GM23338 (cell line): ENCODE measurements at regions not wholly inside any gene's neighbourhood (a gene's known extent, or its start where the extent isn't known, plus 50 kb on each side); places are given as distances from the start of the nearest gene placed in this dataset.

Source experiments
- ATAC-seq: fragments of 200-7000 bp; cut with Tn5 transposase; 3 replicates; pipeline ENCODE4 v1.9.1; 2020
- DNase-seq: peaks from one replicate; pipeline ENCODE4 v3.0.0-alpha.2; 2015; ENCODE audit warnings: low spot score
- H2AFZ ChIP-seq: fragments of 200-600 bp; sonication (generic); 2 replicates; pipeline ENCODE4 v1.8.0; 2016; ENCODE audit warnings: antibody characterized with exemption, mild to moderate bottlenecking, moderate library complexity
- H3F3A ChIP-seq: fragments of 200-600 bp; sonication (generic); replicated peaks from 2 replicates; pipeline ENCODE4 v1.8.0; 2017; ENCODE audit warnings: antibody characterized with exemption, mixed run types, low read depth
- H3K27ac ChIP-seq: fragments of 200-600 bp; sonication (generic); 2 replicates; pipeline ENCODE4 v1.6.1; 2016; ENCODE audit warnings: low read depth
- H3K27me3 ChIP-seq: fragments of 200-600 bp; sonication (generic); 2 replicates; pipeline ENCODE4 v1.8.0; 2016; ENCODE audit warnings: mild to moderate bottlenecking, mixed run types, moderate library complexity; ENCODE audit not compliant: insufficient read depth
- H3K36me3 ChIP-seq: fragments of 200-600 bp; sonication (generic); 2 replicates; pipeline ENCODE4 v1.8.0; 2016; ENCODE audit warnings: mild to moderate bottlenecking; ENCODE audit not compliant: insufficient read depth
- H3K4me1 ChIP-seq: fragments of 200-600 bp; sonication (generic); 2 replicates; pipeline ENCODE4 v1.8.0; 2016; ENCODE audit warnings: mild to moderate bottlenecking, moderate library complexity; ENCODE audit not compliant: insufficient read depth
- H3K4me2 ChIP-seq: fragments of 200-600 bp; sonication (generic); 2 replicates; pipeline ENCODE4 v1.7.1; 2017; ENCODE audit warnings: mixed run types
- H3K4me3 ChIP-seq: fragments of 200-600 bp; sonication (generic); 2 replicates; pipeline ENCODE4 v1.6.1; 2016; ENCODE audit warnings: mixed run types
- H3K79me2 ChIP-seq: fragments of 200-600 bp; sonication (generic); replicated peaks from 2 replicates; pipeline ENCODE4 v1.8.0; 2017; ENCODE audit warnings: mild to moderate bottlenecking; ENCODE audit not compliant: insufficient read depth
- H3K9me2 ChIP-seq: fragments of 200-600 bp; sonication (generic); 2 replicates; pipeline ENCODE4 v1.8.0; 2017; ENCODE audit not compliant: insufficient read depth
- H4K20me1 ChIP-seq: fragments of 200-600 bp; sonication (generic); replicated peaks from 2 replicates; pipeline ENCODE4 v1.8.0; 2017; ENCODE audit warnings: mild to moderate bottlenecking; ENCODE audit not compliant: insufficient read depth
- H3K27ac Mint-ChIP-seq: 2 replicates; pipeline ENCODE4 v1.8.0; 2020; ENCODE audit warnings: inconsistent platforms, mild to moderate bottlenecking, moderate library complexity, mixed read lengths
- H3K27me3 Mint-ChIP-seq: 3 replicates; pipeline ENCODE4 v1.8.0; 2022; ENCODE audit warnings: low read depth, mild to moderate bottlenecking, moderate library complexity, mixed read lengths, inconsistent platforms; ENCODE audit not compliant: insufficient read depth, poor library complexity
- H3K36me3 Mint-ChIP-seq: 3 replicates; pipeline ENCODE4 v1.8.0; 2021; ENCODE audit warnings: low read depth, mild to moderate bottlenecking, inconsistent platforms, moderate library complexity, mixed read lengths
- H3K4me1 Mint-ChIP-seq: 3 replicates; pipeline ENCODE4 v1.8.0; 2020; ENCODE audit warnings: mild to moderate bottlenecking, inconsistent platforms, mixed read lengths
- H3K4me3 Mint-ChIP-seq: 3 replicates; pipeline ENCODE4 v1.8.0; 2021; ENCODE audit warnings: moderate library complexity, mild to moderate bottlenecking, inconsistent platforms, mixed read lengths
- H3K9me3 Mint-ChIP-seq: 3 replicates; pipeline ENCODE4 v1.8.0; 2020; ENCODE audit warnings: moderate library complexity, mild to moderate bottlenecking, inconsistent platforms, mixed read lengths
- EZH2phosphoT487 ChIP-seq: fragments of 200-600 bp; sonication (generic); IDR thresholded peaks from one replicate; pipeline ENCODE4 v1.8.1; 2018; ENCODE audit warnings: antibody characterized with exemption; ENCODE audit not compliant: unreplicated experiment
- JUNB ChIP-seq: IDR thresholded peaks from one replicate; pipeline ENCODE4 v1.6.1; 2016; ENCODE audit warnings: antibody characterized with exemption; ENCODE audit not compliant: unreplicated experiment
- POLR2AphosphoS5 ChIP-seq: IDR thresholded peaks from 2 replicates; pipeline ENCODE4 v1.6.1; 2016; ENCODE audit warnings: antibody characterized with exemption, low read depth
- STAT1 ChIP-seq: IDR thresholded peaks from one replicate; pipeline ENCODE4 v1.6.1; 2016; ENCODE audit warnings: antibody characterized with exemption; ENCODE audit not compliant: unreplicated experiment
- ZNF114 ChIP-seq: fragments of 250-450 bp; sonication (Bioruptor Pico); IDR thresholded peaks from 2 replicates; pipeline ENCODE4 v1.5.0; 2020; ENCODE audit warnings: mild to moderate bottlenecking, moderate library complexity
- TF ChIP-seq, protein P1 (sequence below): fragments of 250-450 bp; sonication (Bioruptor Pico); IDR thresholded peaks from 2 replicates; pipeline ENCODE4 v1.5.0; 2020; ENCODE audit warnings: mild to moderate bottlenecking, moderate library complexity
- TF ChIP-seq, protein P2 (sequence below), 2 experiments: fragments of 200-600 bp in 1 of 2; sonication (generic) in 1 of 2; conservative IDR thresholded peaks; 2 replicates each; pipeline versions ENCODE4 v1.5.1 to v1.6.1; 2016 to 2017; ENCODE audit warnings: antibody characterized with exemption in 2 of 2, low read depth in 2 of 2, mild to moderate bottlenecking in 2 of 2, moderate library complexity in 1 of 2

DNA sequence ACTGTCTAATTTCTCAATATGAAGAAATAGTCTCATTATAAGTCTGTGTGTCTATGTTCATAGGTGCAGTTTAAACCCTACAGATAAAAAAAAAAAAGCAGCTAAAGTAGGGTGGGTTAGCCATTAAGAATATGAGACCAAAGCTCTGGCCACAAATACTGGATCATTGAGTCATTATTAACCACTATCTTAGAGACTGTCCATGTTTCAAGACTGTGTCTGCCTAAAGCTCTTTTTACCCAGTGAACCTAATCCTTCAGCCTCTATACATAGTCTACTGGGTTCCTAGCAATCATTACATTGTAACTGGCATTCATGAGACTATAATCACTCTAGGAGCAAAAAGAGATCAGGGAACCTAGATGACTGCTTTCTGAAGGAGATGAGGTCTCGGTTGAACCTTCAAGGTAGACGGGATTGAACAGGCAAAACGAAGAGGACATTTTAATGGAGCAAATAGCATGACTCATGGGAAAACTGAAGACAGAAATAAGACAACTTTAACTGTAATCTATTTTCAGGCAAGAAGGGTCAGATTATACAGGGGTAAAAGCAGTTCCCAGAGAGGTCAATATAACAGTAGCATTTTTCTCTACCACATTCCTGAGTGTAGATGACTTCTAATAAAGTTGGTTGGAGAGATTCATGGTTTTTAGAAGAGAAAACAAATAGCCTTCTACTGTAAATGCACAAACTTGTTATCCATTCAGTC, 64.0 kb upstream of the FIBIN start:
- H3K4me3 Mint-ChIP-seq: no peak overlapping the region
- Histone ChIP-seq H3K27me3 (no peaks in the 10 kb centered on the region), H3K4me1 (no peaks in the 10 kb centered on the region), H2AFZ (no peak overlapping the region), H3K9me2 (peaks cover 10% of the 10 kb centered on the region), H3K4me2 (no peak overlapping the region), H3K4me3 (no peak overlapping the region), H3K27ac (no peak overlapping the region), H3K79me2 (no peaks in the 10 kb centered on the region), H3K36me3 (no peaks in the 10 kb centered on the region), H3F3A (no peaks in the 10 kb centered on the region), H4K20me1 (no peaks in the 10 kb centered on the region)
- ATAC-seq (no peak), DNase-seq (no peak)
- H3K27me3 Mint-ChIP-seq: no peaks in the 10 kb centered on the region
- H3K27ac Mint-ChIP-seq: no peak overlapping the region
- TF ChIP-seq, protein P1, sequence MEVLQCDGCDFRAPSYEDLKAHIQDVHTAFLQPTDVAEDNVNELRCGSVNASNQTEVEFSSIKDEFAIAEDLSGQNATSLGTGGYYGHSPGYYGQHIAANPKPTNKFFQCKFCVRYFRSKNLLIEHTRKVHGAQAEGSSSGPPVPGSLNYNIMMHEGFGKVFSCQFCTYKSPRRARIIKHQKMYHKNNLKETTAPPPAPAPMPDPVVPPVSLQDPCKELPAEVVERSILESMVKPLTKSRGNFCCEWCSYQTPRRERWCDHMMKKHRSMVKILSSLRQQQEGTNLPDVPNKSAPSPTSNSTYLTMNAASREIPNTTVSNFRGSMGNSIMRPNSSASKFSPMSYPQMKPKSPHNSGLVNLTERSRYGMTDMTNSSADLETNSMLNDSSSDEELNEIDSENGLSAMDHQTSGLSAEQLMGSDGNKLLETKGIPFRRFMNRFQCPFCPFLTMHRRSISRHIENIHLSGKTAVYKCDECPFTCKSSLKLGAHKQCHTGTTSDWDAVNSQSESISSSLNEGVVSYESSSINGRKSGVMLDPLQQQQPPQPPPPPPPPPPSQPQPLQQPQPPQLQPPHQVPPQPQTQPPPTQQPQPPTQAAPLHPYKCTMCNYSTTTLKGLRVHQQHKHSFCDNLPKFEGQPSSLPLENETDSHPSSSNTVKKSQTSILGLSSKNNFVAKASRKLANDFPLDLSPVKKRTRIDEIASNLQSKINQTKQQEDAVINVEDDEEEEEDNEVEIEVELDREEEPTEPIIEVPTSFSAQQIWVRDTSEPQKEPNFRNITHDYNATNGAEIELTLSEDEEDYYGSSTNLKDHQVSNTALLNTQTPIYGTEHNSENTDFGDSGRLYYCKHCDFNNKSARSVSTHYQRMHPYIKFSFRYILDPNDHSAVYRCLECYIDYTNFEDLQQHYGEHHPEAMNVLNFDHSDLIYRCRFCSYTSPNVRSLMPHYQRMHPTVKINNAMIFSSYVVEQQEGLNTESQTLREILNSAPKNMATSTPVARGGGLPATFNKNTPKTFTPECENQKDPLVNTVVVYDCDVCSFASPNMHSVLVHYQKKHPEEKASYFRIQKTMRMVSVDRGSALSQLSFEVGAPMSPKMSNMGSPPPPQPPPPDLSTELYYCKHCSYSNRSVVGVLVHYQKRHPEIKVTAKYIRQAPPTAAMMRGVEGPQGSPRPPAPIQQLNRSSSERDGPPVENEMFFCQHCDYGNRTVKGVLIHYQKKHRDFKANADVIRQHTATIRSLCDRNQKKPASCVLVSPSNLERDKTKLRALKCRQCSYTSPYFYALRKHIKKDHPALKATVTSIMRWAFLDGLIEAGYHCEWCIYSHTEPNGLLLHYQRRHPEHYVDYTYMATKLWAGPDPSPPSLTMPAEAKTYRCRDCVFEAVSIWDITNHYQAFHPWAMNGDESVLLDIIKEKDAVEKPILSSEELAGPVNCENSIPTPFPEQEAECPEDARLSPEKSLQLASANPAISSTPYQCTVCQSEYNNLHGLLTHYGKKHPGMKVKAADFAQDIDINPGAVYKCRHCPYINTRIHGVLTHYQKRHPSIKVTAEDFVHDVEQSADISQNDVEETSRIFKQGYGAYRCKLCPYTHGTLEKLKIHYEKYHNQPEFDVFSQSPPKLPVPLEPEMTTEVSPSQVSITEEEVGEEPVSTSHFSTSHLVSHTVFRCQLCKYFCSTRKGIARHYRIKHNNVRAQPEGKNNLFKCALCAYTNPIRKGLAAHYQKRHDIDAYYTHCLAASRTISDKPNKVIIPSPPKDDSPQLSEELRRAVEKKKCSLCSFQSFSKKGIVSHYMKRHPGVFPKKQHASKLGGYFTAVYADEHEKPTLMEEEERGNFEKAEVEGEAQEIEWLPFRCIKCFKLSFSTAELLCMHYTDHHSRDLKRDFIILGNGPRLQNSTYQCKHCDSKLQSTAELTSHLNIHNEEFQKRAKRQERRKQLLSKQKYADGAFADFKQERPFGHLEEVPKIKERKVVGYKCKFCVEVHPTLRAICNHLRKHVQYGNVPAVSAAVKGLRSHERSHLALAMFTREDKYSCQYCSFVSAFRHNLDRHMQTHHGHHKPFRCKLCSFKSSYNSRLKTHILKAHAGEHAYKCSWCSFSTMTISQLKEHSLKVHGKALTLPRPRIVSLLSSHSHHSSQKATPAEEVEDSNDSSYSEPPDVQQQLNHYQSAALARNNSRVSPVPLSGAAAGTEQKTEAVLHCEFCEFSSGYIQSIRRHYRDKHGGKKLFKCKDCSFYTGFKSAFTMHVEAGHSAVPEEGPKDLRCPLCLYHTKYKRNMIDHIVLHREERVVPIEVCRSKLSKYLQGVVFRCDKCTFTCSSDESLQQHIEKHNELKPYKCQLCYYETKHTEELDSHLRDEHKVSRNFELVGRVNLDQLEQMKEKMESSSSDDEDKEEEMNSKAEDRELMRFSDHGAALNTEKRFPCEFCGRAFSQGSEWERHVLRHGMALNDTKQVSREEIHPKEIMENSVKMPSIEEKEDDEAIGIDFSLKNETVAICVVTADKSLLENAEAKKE (CRISPR knock-in tag): no peak
- TF ChIP-seq ZNF114 (no peak), STAT1 (no peak)
- H3K36me3 Mint-ChIP-seq: no peaks in the 10 kb centered on the region
- peaks cover 5% of the 10 kb centered on the region; the same call in 2 of the 3 replicates for H3K4me1 Mint-ChIP-seq
- H3K9me3 Mint-ChIP-seq: no peaks in the 10 kb centered on the region

DNA sequence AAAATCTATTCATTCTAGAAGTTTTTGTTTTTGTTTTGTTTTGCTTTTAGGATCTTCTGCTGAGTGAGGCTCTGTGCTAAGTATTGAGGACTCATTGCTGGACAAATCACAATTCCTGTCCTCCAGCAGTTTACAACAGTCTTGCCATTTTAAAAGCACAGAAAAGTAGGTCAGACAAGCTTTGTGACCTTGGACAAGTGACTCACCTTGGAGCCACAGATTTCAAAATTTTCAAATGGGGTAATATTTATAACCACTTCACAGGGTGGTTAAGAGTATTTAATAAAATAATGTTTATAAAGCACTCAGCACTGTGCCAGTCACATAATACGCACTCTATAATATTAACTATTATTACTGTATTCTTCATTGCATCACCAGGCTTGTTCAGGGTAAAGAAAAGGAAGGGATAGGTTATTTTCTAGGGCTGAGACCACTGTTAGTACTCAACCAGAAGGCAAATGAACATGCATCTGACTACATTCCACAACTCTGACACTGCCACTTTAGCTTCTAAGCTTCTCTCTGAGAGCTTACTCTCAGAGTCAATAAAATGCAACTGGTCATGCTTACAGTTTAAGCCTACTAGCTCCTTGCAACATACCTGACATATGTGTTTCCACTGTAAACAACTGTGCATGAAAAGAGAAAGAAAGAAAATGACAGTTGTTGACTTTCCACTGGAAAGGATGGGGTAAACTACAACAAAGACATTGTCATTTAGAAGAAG, 63.2 kb upstream of the FIBIN start:
- Histone ChIP-seq H3K4me2 (no peak overlapping the region), H4K20me1 (no peaks in the 10 kb centered on the region), H3K79me2 (no peaks in the 10 kb centered on the region), H2AFZ (no peak overlapping the region), H3F3A (no peaks in the 10 kb centered on the region), H3K4me1 (no peaks in the 10 kb centered on the region), H3K27ac (no peak overlapping the region), H3K9me2 (peaks cover 10% of the 10 kb centered on the region), H3K27me3 (no peaks in the 10 kb centered on the region), H3K4me3 (no peak overlapping the region), H3K36me3 (no peaks in the 10 kb centered on the region)
- DNase-seq: no peak
- no peak overlapping the region for H3K4me3 Mint-ChIP-seq
- H3K4me1 Mint-ChIP-seq: peaks cover 5% of the 10 kb centered on the region; the same call in 2 of the 3 replicates
- no peak overlapping the region for H3K27ac Mint-ChIP-seq
- H3K27me3 Mint-ChIP-seq: no peaks in the 10 kb centered on the region
- no peaks in the 10 kb centered on the region for H3K9me3 Mint-ChIP-seq
- no peak for ATAC-seq
- H3K36me3 Mint-ChIP-seq: no peaks in the 10 kb centered on the region
- no peak for TF ChIP-seq EZH2phosphoT487
- TF ChIP-seq POLR2AphosphoS5: no peak
- TF ChIP-seq JUNB: no peak
- TF ChIP-seq, protein P2, sequence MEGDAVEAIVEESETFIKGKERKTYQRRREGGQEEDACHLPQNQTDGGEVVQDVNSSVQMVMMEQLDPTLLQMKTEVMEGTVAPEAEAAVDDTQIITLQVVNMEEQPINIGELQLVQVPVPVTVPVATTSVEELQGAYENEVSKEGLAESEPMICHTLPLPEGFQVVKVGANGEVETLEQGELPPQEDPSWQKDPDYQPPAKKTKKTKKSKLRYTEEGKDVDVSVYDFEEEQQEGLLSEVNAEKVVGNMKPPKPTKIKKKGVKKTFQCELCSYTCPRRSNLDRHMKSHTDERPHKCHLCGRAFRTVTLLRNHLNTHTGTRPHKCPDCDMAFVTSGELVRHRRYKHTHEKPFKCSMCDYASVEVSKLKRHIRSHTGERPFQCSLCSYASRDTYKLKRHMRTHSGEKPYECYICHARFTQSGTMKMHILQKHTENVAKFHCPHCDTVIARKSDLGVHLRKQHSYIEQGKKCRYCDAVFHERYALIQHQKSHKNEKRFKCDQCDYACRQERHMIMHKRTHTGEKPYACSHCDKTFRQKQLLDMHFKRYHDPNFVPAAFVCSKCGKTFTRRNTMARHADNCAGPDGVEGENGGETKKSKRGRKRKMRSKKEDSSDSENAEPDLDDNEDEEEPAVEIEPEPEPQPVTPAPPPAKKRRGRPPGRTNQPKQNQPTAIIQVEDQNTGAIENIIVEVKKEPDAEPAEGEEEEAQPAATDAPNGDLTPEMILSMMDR (conservative IDR thresholded peaks at IDR 0.05; ENCODE audit: low read depth in 2 of 2): no peak
